MM.1S (cell line): ENCODE measurements at regions not wholly inside any gene's neighbourhood (a gene's known extent, or its start where the extent isn't known, plus 50 kb on each side); places are given as distances from the start of the nearest gene placed in this dataset.

Source experiments
- CTCF ChIP-seq: fragments of 300-600 bp; sonication (generic); IDR thresholded peaks from 2 replicates; pipeline ENCODE4 v1.5.1; 2016; ENCODE audit warnings: antibody characterized with exemption, low read length, mixed read lengths
- EZH2 ChIP-seq: fragments of 300-600 bp; sonication (generic); optimal IDR thresholded peaks from 2 replicates; pipeline ENCODE3; 2017; ENCODE audit warnings: low read depth, mild to moderate bottlenecking, antibody characterized with exemption, low read length, mixed read lengths
- EZH2phosphoT487 ChIP-seq: fragments of 300-600 bp; sonication (generic); IDR thresholded peaks from 2 replicates; pipeline ENCODE4 v1.6.1; 2018; ENCODE audit warnings: antibody characterized with exemption, low read length

- no peak for TF ChIP-seq CTCF
- TF ChIP-seq EZH2 = no peak
- no peak for TF ChIP-seq EZH2phosphoT487
Measured at GRCh38 chr3:816605-817004, 276.2 kb upstream of the CNTN6 start.
